T-helper 2 cell treated with Interferon-gamma antibody and Interleukin-4, amounts not matched to agents 100 ng/mL and 5 ng/mL, for 36 hours (primary cell): ENCODE measurements at regions not wholly inside any gene's neighbourhood (a gene's known extent, or its start where the extent isn't known, plus 50 kb on each side); places are given as distances from the start of the nearest gene placed in this dataset.
"Not testable (repeated sequence)": the region's sequence is repeated elsewhere in the genome, so short reads cannot be mapped to it uniquely, and the experiment has no call there.

Experiments used
- intact Hi-C: fragments of 100-400 bp; cut with micrococcal nuclease; formaldehyde crosslinking; loops from one replicate; pipeline ENCODE4 v1.15.1; 2023

- intact Hi-C loops = loop anchor here (10.0 kb wide), 2 partner anchors 215 to 745 kb away; no protein-coding TSS in a partner anchor
Measured at GRCh38 chr7:80019809-80020207, 114.8 kb upstream of the GNAI1 start.

GRCh38 chr7:80018941-80019808 is 115.5 kb upstream of the GNAI1 start:
- intact Hi-C loops = loop anchor here (10.0 kb wide), 2 partner anchors 214 to 744 kb away; no protein-coding TSS in a partner anchor

GRCh38 chr7:80017101-80017698 is 117.4 kb upstream of the GNAI1 start:
- intact Hi-C loops = loop anchor here (10.0 kb wide), 2 partner anchors 212 to 742 kb away; no protein-coding TSS in a partner anchor

- intact Hi-C loops = loop anchor here (10.0 kb wide), 2 partner anchors 210 to 740 kb away; no protein-coding TSS in a partner anchor
Measured at GRCh38 chr7:80014511-80014910, 120.1 kb upstream of the GNAI1 start.

- intact Hi-C loops = no loop called here
Measured at GRCh38 chr7:80008039-80008438, 126.6 kb upstream of the GNAI1 start.

- intact Hi-C loops = no loop called here
Measured at GRCh38 chr7:80002865-80003264, 131.8 kb upstream of the GNAI1 start.

GRCh38 chr7:79998363-79998762 is 136.3 kb upstream of the GNAI1 start:
- intact Hi-C loops = no loop called here

GRCh38 chr7:79997345-79997744 is 137.3 kb upstream of the GNAI1 start:
- intact Hi-C loops = no loop called here

- intact Hi-C loops = not testable (repeated sequence)
Measured at GRCh38 chr7:79995741-79996140, 138.9 kb upstream of the GNAI1 start.

GRCh38 chr7:79988653-79989052 is 146.0 kb upstream of the GNAI1 start:
- intact Hi-C loops = no loop called here

GRCh38 chr7:79984210-79984609 is 150.4 kb upstream of the GNAI1 start:
- intact Hi-C loops = no loop called here

- intact Hi-C loops = no loop called here
Measured at GRCh38 chr7:79982141-79982770, 152.4 kb upstream of the GNAI1 start.

- intact Hi-C loops = no loop called here
Measured at GRCh38 chr7:79980376-79980775, 154.3 kb upstream of the GNAI1 start.

- intact Hi-C loops = no loop called here
Measured at GRCh38 chr7:79979437-79979836, 155.2 kb upstream of the GNAI1 start.

- intact Hi-C loops = no loop called here
Measured at GRCh38 chr7:79977481-79977880, 157.2 kb upstream of the GNAI1 start.

GRCh38 chr7:79976711-79977020 is 158.0 kb upstream of the GNAI1 start:
- intact Hi-C loops = not testable (repeated sequence)

- intact Hi-C loops = not testable (repeated sequence)
Measured at GRCh38 chr7:79975986-79976710, 158.5 kb upstream of the GNAI1 start.

GRCh38 chr7:79973455-79973854 is 161.2 kb upstream of the GNAI1 start:
- intact Hi-C loops = no loop called here

- intact Hi-C loops = no loop called here
Measured at GRCh38 chr7:79971058-79971457, 163.6 kb upstream of the GNAI1 start.

GRCh38 chr7:79968894-79969293 is 165.7 kb upstream of the GNAI1 start:
- intact Hi-C loops = no loop called here

GRCh38 chr7:79968077-79968648 is 166.5 kb upstream of the GNAI1 start:
- intact Hi-C loops = no loop called here
